ENCODE measurements at regions not wholly inside any gene's neighbourhood (a gene's known extent, or its start where the extent isn't known, plus 50 kb on each side); places are given as distances from the start of the nearest gene placed in this dataset.

DNA sequence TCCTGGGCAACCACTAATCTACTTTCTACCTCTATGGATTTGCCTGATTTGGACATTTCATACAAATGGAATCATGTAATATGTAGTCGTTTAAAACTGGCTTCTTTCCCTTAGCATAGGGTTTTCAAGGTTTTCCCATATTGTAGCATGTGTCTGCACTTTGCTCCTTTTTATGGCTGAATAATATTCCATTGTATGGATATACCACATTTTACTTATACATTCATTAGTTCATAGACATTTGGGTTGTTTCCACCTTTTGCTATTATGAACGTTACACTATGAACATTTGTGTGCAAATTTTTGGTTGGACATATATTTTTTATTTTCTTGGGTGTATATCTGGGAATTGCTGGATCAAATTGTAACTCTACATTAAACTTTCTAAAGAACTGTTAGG, 600.4 kb upstream of the NOX3 start:
- TF ChIP-seq EZH2 (IDR thresholded peaks at IDR 0.05) = no peak
- TF ChIP-seq EZH2phosphoT487 (IDR thresholded peaks at IDR 0.05; ENCODE audit: borderline replicate concordance) = no peak
- TF ChIP-seq MAX (IDR thresholded peaks at IDR 0.05) = no peak
- no peak for TF ChIP-seq CTCF (IDR thresholded peaks at IDR 0.05 in 2 of 3, conservative IDR thresholded peaks at IDR 0.05 in 1 of 3; ENCODE audit: borderline replicate concordance in 1 of 3, insufficient read depth in 1 of 3, low read depth in 2 of 3, low read length in 2 of 3)
- TF ChIP-seq ZNF274 (IDR thresholded peaks at IDR 0.05; ENCODE audit: low read depth, low read length) = no peak
- no peak for TF ChIP-seq POLR2A (IDR thresholded peaks at IDR 0.05; ENCODE audit: borderline replicate concordance, extremely low read depth, insufficient read depth, insufficient read length)
